ENCODE measurements at regions not wholly inside any gene's neighbourhood (a gene's known extent, or its start where the extent isn't known, plus 50 kb on each side); places are given as distances from the start of the nearest gene placed in this dataset.

DNA sequence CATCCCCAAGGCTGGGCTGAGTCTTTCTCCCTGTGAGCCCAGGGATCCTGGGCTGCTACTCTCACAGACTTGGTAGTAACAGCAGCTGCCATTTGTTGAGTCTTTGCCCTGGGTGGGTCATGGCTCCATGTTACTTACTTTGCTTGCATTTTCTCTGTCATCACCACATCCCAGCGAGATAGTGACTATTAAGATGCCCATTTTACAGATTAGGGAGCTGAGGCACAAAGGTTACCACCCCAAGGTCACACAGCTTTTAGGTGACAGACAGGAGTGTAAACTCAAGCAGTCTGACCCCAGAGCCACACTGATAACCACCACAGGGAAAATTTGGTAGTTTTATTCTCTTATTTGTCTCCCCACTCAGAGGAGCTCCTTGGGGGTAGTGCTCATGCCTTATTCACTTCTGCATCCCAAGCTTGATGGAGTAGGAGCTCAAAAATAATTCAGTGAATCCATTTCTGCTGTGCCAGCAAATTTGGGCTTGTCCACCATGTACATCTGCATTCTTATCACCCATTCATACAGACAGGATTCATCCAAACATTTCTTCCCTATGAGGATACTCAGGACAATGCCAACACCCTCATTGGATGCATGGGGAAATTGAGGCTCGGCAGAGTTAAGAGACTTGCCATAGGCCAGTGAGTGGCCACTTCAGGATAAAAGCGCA is 263.2 kb downstream of the CBLN1 start:
- TF ChIP-seq, protein P1, sequence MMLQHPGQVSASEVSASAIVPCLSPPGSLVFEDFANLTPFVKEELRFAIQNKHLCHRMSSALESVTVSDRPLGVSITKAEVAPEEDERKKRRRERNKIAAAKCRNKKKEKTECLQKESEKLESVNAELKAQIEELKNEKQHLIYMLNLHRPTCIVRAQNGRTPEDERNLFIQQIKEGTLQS (IDR thresholded peaks at IDR 0.05): no peak
- TF ChIP-seq JUND (IDR thresholded peaks at IDR 0.05) (no peak), EZH2phosphoT487 (IDR thresholded peaks at IDR 0.05; ENCODE audit: borderline replicate concordance) (no peak), RAD21 (IDR thresholded peaks at IDR 0.05; ENCODE audit: low read depth) (no peak), EZH2 (IDR thresholded peaks at IDR 0.05) (no peak), POLR2AphosphoS5 (IDR thresholded peaks at IDR 0.05; ENCODE audit: low read depth, low read length) (no peak)
- TF ChIP-seq, protein P2, sequence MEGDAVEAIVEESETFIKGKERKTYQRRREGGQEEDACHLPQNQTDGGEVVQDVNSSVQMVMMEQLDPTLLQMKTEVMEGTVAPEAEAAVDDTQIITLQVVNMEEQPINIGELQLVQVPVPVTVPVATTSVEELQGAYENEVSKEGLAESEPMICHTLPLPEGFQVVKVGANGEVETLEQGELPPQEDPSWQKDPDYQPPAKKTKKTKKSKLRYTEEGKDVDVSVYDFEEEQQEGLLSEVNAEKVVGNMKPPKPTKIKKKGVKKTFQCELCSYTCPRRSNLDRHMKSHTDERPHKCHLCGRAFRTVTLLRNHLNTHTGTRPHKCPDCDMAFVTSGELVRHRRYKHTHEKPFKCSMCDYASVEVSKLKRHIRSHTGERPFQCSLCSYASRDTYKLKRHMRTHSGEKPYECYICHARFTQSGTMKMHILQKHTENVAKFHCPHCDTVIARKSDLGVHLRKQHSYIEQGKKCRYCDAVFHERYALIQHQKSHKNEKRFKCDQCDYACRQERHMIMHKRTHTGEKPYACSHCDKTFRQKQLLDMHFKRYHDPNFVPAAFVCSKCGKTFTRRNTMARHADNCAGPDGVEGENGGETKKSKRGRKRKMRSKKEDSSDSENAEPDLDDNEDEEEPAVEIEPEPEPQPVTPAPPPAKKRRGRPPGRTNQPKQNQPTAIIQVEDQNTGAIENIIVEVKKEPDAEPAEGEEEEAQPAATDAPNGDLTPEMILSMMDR (IDR thresholded peaks at IDR 0.05 in 2 of 3, conservative IDR thresholded peaks at IDR 0.05 in 1 of 3; ENCODE audit: borderline replicate concordance in 1 of 3, insufficient read depth in 1 of 3, low read depth in 2 of 3, low read length in 2 of 3): no peak
